ENCODE measurements at regions not wholly inside any gene's neighbourhood (a gene's known extent, or its start where the extent isn't known, plus 50 kb on each side); places are given as distances from the start of the nearest gene placed in this dataset.

GRCh38 chr12:67489007-67489406, 159.5 kb upstream of the DYRK2 start:
- no peak overlapping the region for H3K4me3 ChIP-seq (ENCODE audit: low read depth, low read length)
- no peak for TF ChIP-seq CTCF (IDR thresholded peaks at IDR 0.05; ENCODE audit: low read depth, low read length)

GRCh38 chr12:67496581-67496980, 152.0 kb upstream of the DYRK2 start:
- no peak for TF ChIP-seq CTCF (IDR thresholded peaks at IDR 0.05; ENCODE audit: low read depth, low read length)
- H3K4me3 ChIP-seq (ENCODE audit: low read depth, low read length): no peak overlapping the region

GRCh38 chr12:67498991-67499390, 149.6 kb upstream of the DYRK2 start:
- no peak overlapping the region for H3K4me3 ChIP-seq (ENCODE audit: low read depth, low read length)

GRCh38 chr12:67501362-67501761, 147.2 kb upstream of the DYRK2 start:
- no peak overlapping the region for H3K4me3 ChIP-seq (ENCODE audit: low read depth, low read length)
- TF ChIP-seq CTCF (IDR thresholded peaks at IDR 0.05; ENCODE audit: low read depth, low read length): no peak

More at GRCh38 chr12:67498991-67499390, 149.6 kb upstream of the DYRK2 start:
- TF ChIP-seq CTCF (IDR thresholded peaks at IDR 0.05; ENCODE audit: low read depth, low read length): no peak

- H3K4me3 ChIP-seq (ENCODE audit: low read depth, low read length): no peak overlapping the region
- TF ChIP-seq CTCF (IDR thresholded peaks at IDR 0.05; ENCODE audit: low read depth, low read length): no peak
Measured at GRCh38 chr12:67504026-67504425, 144.5 kb upstream of the DYRK2 start.

GRCh38 chr12:67506739-67507138, 141.8 kb upstream of the DYRK2 start:
- no peak overlapping the region for H3K4me3 ChIP-seq (ENCODE audit: low read depth, low read length)
- no peak for TF ChIP-seq CTCF (IDR thresholded peaks at IDR 0.05; ENCODE audit: low read depth, low read length)

GRCh38 chr12:67508830-67509229, 139.7 kb upstream of the DYRK2 start:
- no peak for TF ChIP-seq CTCF (IDR thresholded peaks at IDR 0.05; ENCODE audit: low read depth, low read length)

More at GRCh38 chr12:67508830-67509229, 139.7 kb upstream of the DYRK2 start:
- H3K4me3 ChIP-seq (ENCODE audit: low read depth, low read length): no peak overlapping the region
